Glutamatergic neuron (in vitro differentiated cells): ENCODE measurements at regions not wholly inside any gene's neighbourhood (a gene's known extent, or its start where the extent isn't known, plus 50 kb on each side); places are given as distances from the start of the nearest gene placed in this dataset.

ENCODE experiments used
- DNase-seq: peaks from one replicate; pipeline ENCODE4 v3.0.0; 2022
- H3K27ac Mint-ChIP-seq: one replicate; pipeline ENCODE4 v1.8.0; 2020; ENCODE audit warnings: mild to moderate bottlenecking, mixed read lengths, inconsistent platforms; ENCODE audit not compliant: unreplicated experiment
- H3K27me3 Mint-ChIP-seq: one replicate; pipeline ENCODE4 v1.8.0; 2020; ENCODE audit warnings: mild to moderate bottlenecking, moderate library complexity, mixed read lengths, inconsistent platforms; ENCODE audit not compliant: unreplicated experiment
- H3K36me3 Mint-ChIP-seq: one replicate; pipeline ENCODE4 v1.8.0; 2020; ENCODE audit warnings: mild to moderate bottlenecking, mixed read lengths, inconsistent platforms; ENCODE audit not compliant: unreplicated experiment
- H3K4me1 Mint-ChIP-seq: one replicate; pipeline ENCODE4 v1.8.0; 2020; ENCODE audit warnings: mild to moderate bottlenecking, low read depth, mixed read lengths, inconsistent platforms; ENCODE audit not compliant: unreplicated experiment
- H3K4me3 Mint-ChIP-seq: one replicate; pipeline ENCODE4 v1.8.0; 2020; ENCODE audit warnings: mild to moderate bottlenecking, mixed read lengths, inconsistent platforms; ENCODE audit not compliant: unreplicated experiment
- H3K9me3 Mint-ChIP-seq: one replicate; pipeline ENCODE4 v1.8.0; 2020; ENCODE audit warnings: mild to moderate bottlenecking, moderate library complexity, mixed read lengths, inconsistent platforms; ENCODE audit not compliant: unreplicated experiment
- TF ChIP-seq, protein P1 (sequence below): fragments of 200-600 bp; sonication (generic); IDR thresholded peaks from one replicate; pipeline ENCODE4 v1.5.0; 2021; ENCODE audit not compliant: partially characterized antibody, unreplicated experiment

- Mint-ChIP-seq H3K27ac (no peak overlapping the region), H3K4me3 (no peak overlapping the region), H3K9me3 (no peaks in the 10 kb centered on the region), H3K4me1 (peaks cover 2% of the 10 kb centered on the region), H3K27me3 (no peaks in the 10 kb centered on the region), H3K36me3 (no peaks in the 10 kb centered on the region)
- no peak for DNase-seq
- TF ChIP-seq, protein P1, sequence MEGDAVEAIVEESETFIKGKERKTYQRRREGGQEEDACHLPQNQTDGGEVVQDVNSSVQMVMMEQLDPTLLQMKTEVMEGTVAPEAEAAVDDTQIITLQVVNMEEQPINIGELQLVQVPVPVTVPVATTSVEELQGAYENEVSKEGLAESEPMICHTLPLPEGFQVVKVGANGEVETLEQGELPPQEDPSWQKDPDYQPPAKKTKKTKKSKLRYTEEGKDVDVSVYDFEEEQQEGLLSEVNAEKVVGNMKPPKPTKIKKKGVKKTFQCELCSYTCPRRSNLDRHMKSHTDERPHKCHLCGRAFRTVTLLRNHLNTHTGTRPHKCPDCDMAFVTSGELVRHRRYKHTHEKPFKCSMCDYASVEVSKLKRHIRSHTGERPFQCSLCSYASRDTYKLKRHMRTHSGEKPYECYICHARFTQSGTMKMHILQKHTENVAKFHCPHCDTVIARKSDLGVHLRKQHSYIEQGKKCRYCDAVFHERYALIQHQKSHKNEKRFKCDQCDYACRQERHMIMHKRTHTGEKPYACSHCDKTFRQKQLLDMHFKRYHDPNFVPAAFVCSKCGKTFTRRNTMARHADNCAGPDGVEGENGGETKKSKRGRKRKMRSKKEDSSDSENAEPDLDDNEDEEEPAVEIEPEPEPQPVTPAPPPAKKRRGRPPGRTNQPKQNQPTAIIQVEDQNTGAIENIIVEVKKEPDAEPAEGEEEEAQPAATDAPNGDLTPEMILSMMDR = no peak
Observed at GRCh38 chr3:28590216-28590615, 241.6 kb upstream of the AZI2 start.

DNA sequence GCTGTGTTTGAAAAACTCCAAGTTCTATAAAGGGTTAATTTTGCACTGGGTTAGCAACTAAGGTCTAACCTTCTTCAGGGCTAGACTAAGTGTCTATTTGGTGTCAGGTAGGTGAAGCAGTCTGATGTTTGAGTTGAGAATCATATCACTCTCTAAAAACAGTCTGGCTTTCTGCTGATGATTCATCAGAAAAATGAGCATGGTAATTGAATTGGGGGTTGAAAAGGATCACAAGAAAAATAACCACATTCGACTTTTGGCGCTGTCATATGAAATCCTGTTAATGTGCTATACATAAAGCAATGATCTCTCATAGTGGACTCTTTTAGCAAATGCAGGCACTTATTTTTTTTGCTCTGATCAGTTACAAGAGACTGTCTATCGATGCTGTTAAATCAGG is 242.2 kb upstream of the AZI2 start:
- Mint-ChIP-seq H3K4me1 (peaks cover 2% of the 10 kb centered on the region), H3K36me3 (no peaks in the 10 kb centered on the region), H3K27me3 (no peaks in the 10 kb centered on the region), H3K4me3 (no peak overlapping the region), H3K27ac (no peak overlapping the region), H3K9me3 (no peaks in the 10 kb centered on the region)
- TF ChIP-seq, protein P1 = no peak
- no peak for DNase-seq

DNA sequence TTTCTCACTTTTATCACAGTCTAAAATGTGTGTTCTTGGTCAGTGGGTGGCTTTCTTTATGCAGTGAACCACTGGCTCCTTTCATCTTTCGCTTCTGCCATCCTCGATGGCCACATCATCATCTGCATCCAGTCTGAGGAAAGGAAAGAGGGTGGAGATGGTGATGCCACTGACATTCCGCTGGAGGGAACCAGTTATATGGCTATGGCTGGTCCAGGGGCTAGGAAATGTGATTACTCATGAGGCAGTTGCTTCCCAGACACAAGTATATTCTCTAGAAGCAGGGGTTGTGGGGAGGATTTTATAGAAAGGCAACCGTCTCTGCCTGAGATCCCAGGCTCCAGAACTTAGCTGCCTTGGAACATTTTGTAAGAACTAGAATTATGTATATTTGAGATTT is 246.7 kb upstream of the AZI2 start:
- TF ChIP-seq, protein P1 = no peak
- H3K4me3 Mint-ChIP-seq = no peak overlapping the region
- no peak for DNase-seq
- no peaks in the 10 kb centered on the region for H3K9me3 Mint-ChIP-seq
- H3K27me3 Mint-ChIP-seq = no peaks in the 10 kb centered on the region
- H3K4me1 Mint-ChIP-seq = peaks cover under 1% of the 10 kb centered on the region
- H3K36me3 Mint-ChIP-seq = no peaks in the 10 kb centered on the region
- H3K27ac Mint-ChIP-seq = no peak overlapping the region

GRCh38 chr3:28597452-28597851 is 248.8 kb upstream of the AZI2 start:
- Mint-ChIP-seq H3K27me3 (no peaks in the 10 kb centered on the region), H3K36me3 (no peaks in the 10 kb centered on the region), H3K27ac (no peak overlapping the region), H3K4me3 (no peak overlapping the region), H3K9me3 (no peaks in the 10 kb centered on the region), H3K4me1 (no peaks in the 10 kb centered on the region)
- TF ChIP-seq, protein P1 = no peak
- DNase-seq = no peak

DNA sequence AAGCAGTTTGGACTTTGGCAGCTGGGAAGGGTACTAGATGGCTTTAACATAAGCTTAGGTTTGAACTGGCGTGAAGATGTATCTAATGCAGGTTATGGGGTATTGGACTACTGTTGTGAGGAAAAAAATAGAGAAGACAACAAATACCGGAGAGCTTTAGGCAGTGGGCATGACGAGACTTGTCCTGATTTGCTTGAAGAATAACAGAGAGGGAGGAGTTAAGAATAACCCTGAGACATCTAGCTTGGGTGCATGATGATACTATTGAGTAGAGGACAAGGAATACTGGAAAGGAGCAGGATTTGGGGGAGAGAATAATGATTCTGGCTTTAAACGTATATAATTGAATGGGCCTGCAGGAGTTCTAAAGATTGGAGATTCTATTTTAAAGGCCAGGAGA is 249.5 kb upstream of the AZI2 start:
- TF ChIP-seq, protein P1 = no peak
- no peaks in the 10 kb centered on the region for H3K9me3 Mint-ChIP-seq
- no peak overlapping the region for H3K27ac Mint-ChIP-seq
- no peaks in the 10 kb centered on the region for H3K36me3 Mint-ChIP-seq
- no peaks in the 10 kb centered on the region for H3K27me3 Mint-ChIP-seq
- H3K4me1 Mint-ChIP-seq = no peaks in the 10 kb centered on the region
- no peak for DNase-seq
- H3K4me3 Mint-ChIP-seq = no peak overlapping the region
